ENCODE measurements at regions not wholly inside any gene's neighbourhood (a gene's known extent, or its start where the extent isn't known, plus 50 kb on each side); places are given as distances from the start of the nearest gene placed in this dataset.

GRCh38 chr18:22032392-22032961, 136.9 kb upstream of the GATA6 start (continued):
- peak; percentile 81 for TF ChIP-seq POLR2A (IDR thresholded peaks at IDR 0.05; ENCODE audit: borderline replicate concordance, extremely low read depth, insufficient read depth, insufficient read length)
- TF ChIP-seq TCF7L2 (IDR thresholded peaks at IDR 0.05; ENCODE audit: borderline replicate concordance, extremely low read depth, insufficient read depth, insufficient read length) = peak; percentile 33
- peak; percentile 80 for TF ChIP-seq SP1 (IDR thresholded peaks at IDR 0.05; ENCODE audit: low read depth)

DNA sequence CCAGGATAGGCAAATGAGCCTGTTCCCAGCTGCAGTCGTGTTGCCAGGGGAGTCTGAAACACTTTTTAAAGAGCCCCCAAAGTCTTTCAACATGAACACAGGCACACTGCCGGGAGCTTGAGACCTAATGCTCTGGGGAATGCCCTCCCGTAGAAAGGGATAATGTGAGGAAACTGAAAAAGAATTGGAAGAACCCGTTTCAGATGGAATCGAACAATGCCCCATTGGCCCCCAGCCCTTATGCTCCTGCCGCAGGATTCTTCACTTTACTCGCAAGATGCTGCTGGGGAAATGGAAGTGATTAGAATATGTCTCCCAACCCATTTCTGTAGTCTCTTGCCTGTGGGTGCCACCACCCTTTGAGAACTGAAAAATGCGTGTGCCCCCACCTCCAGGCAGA, 136.3 kb upstream of the GATA6 start:
- Histone ChIP-seq H3K27me3 (ENCODE audit: insufficient read depth, low read length) (no peaks in the 10 kb centered on the region), H3K9me2 (ENCODE audit: insufficient read depth) (no peaks in the 10 kb centered on the region), H3K9me3 (ENCODE audit: control insufficient read depth in 1 of 2, insufficient read depth in 1 of 2, low read depth in 1 of 2, low read length in 2 of 2) (no peaks in the 10 kb centered on the region), H3K4me3 (replicated peaks in 1 of 2; ENCODE audit: low read depth in 1 of 2, low read length in 2 of 2) (no peak overlapping the region), H3K4me2 (ENCODE audit: low read length) (peak overlapping the region; percentile 56), H3K79me2 (ENCODE audit: insufficient read depth, low read length) (no peaks in the 10 kb centered on the region), H3K27ac (ENCODE audit: low read depth, low read length) (peak overlapping the region; percentile 36; the same call in 1 of the 2 replicates), H4K20me1 (ENCODE audit: insufficient read depth) (no peaks in the 10 kb centered on the region), H2AFZ (ENCODE audit: low read depth, low read length, poor library complexity, severe bottlenecking) (peak overlapping the region; percentile 27), H3K9ac (ENCODE audit: low read length) (no peak overlapping the region), H3K36me3 (ENCODE audit: control insufficient read depth in 1 of 2, insufficient read depth in 2 of 2, low read length in 2 of 2) (no peaks in the 10 kb centered on the region), H3K4me1 (ENCODE audit: control insufficient read depth in 1 of 2, insufficient read depth in 2 of 2, low read length in 2 of 2) (peaks cover 14 to 20% of the 10 kb centered on the region in 2 experiments)
- BruUV-seq (replicated peaks) = no TSS peak
- no peak for TF ChIP-seq ELF1 (IDR thresholded peaks at IDR 0.05; ENCODE audit: borderline replicate concordance, low read depth)
- no peak for TF ChIP-seq CEBPB (IDR thresholded peaks at IDR 0.05; ENCODE audit: low read depth)
- no peak for TF ChIP-seq TCF7L2 (IDR thresholded peaks at IDR 0.05; ENCODE audit: borderline replicate concordance, extremely low read depth, insufficient read depth, insufficient read length)
- TF ChIP-seq SIN3A (IDR thresholded peaks at IDR 0.05; ENCODE audit: low read depth) = no peak
- TF ChIP-seq, protein P1, sequence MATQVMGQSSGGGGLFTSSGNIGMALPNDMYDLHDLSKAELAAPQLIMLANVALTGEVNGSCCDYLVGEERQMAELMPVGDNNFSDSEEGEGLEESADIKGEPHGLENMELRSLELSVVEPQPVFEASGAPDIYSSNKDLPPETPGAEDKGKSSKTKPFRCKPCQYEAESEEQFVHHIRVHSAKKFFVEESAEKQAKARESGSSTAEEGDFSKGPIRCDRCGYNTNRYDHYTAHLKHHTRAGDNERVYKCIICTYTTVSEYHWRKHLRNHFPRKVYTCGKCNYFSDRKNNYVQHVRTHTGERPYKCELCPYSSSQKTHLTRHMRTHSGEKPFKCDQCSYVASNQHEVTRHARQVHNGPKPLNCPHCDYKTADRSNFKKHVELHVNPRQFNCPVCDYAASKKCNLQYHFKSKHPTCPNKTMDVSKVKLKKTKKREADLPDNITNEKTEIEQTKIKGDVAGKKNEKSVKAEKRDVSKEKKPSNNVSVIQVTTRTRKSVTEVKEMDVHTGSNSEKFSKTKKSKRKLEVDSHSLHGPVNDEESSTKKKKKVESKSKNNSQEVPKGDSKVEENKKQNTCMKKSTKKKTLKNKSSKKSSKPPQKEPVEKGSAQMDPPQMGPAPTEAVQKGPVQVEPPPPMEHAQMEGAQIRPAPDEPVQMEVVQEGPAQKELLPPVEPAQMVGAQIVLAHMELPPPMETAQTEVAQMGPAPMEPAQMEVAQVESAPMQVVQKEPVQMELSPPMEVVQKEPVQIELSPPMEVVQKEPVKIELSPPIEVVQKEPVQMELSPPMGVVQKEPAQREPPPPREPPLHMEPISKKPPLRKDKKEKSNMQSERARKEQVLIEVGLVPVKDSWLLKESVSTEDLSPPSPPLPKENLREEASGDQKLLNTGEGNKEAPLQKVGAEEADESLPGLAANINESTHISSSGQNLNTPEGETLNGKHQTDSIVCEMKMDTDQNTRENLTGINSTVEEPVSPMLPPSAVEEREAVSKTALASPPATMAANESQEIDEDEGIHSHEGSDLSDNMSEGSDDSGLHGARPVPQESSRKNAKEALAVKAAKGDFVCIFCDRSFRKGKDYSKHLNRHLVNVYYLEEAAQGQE (IDR thresholded peaks at IDR 0.05; ENCODE audit: low read depth) = no peak
- no peak for TF ChIP-seq RAD21 (IDR thresholded peaks at IDR 0.05; ENCODE audit: low read depth)
- TF ChIP-seq, protein P2, sequence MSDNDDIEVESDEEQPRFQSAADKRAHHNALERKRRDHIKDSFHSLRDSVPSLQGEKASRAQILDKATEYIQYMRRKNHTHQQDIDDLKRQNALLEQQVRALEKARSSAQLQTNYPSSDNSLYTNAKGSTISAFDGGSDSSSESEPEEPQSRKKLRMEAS (IDR thresholded peaks at IDR 0.05) = no peak
- ATAC-seq (peak; percentile 31), DNase-seq (ENCODE audit: low read depth, low spot score) (no peak)
- ChIA-PET POLR2A (no interaction called here), RAD21 (ENCODE audit: low non-redundant PET in 1 of 2, low total read pairs in 2 of 2, uncharacterized antibody in 2 of 2, unreplicated experiment in 2 of 2) (interaction anchor here in 1 of 2 experiments (0.7 kb wide), 1 partner anchor 30 kb away, joined by 3 read pairs; no protein-coding TSS in a partner anchor), CTCF (interaction anchor here (1.3 kb wide), 2 partner anchors 14 to 35 kb away, joined by 3 to 4 read pairs; no protein-coding TSS in a partner anchor)
- intact Hi-C loops (cut with micrococcal nuclease) = no loop called here

Measured in HCT116 (cell line).